Astrocyte of the spinal cord (primary cell): ENCODE measurements at regions not wholly inside any gene's neighbourhood (a gene's known extent, or its start where the extent isn't known, plus 50 kb on each side); places are given as distances from the start of the nearest gene placed in this dataset.
"Not testable (repeated sequence)": the region's sequence is repeated elsewhere in the genome, so short reads cannot be mapped to it uniquely, and the experiment has no call there.

Source experiments
- DNase-seq: peaks from one replicate; pipeline ENCODE4 v3.0.0; 2011; ENCODE audit warnings: low read depth, low spot score
- H3K4me3 ChIP-seq: 2 replicates; pipeline ENCODE4 v1.5.1; 2011; ENCODE audit warnings: low read depth, mild to moderate bottlenecking, low read length, moderate library complexity
- in situ Hi-C: cut with HindIII; loops from 2 replicates; pipeline ENCODE4 v1.10.0; 2017; ENCODE audit warnings: low sequenced_read_pairs
- TF ChIP-seq, protein P1 (sequence below): IDR thresholded peaks from 2 replicates; pipeline ENCODE4 v1.5.1; 2012; ENCODE audit warnings: low read depth, mild to moderate bottlenecking, low read length, inconsistent platforms

DNA sequence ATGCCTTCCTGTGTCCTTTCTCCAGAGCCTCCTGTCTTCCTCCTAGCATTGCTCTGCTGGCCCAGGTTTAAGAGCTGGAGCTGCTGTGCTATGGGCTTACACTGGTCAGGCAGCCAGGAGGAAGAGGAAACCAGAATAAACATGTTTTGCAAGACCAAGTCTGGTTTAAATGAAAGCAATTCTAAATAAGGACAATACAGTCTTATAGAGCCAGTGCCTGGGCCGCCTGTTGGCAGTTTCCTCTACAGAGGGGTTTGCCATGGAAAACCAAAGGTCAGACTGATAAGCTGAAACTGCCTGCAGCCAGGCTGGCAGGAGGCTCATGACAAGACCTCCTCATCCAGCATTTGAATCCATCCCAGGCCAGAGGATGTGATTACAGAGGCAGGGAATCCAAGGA, 92.9 kb upstream of the FGGY start:
- DNase-seq = no peak
- H3K4me3 ChIP-seq = no peak overlapping the region
- TF ChIP-seq, protein P1, sequence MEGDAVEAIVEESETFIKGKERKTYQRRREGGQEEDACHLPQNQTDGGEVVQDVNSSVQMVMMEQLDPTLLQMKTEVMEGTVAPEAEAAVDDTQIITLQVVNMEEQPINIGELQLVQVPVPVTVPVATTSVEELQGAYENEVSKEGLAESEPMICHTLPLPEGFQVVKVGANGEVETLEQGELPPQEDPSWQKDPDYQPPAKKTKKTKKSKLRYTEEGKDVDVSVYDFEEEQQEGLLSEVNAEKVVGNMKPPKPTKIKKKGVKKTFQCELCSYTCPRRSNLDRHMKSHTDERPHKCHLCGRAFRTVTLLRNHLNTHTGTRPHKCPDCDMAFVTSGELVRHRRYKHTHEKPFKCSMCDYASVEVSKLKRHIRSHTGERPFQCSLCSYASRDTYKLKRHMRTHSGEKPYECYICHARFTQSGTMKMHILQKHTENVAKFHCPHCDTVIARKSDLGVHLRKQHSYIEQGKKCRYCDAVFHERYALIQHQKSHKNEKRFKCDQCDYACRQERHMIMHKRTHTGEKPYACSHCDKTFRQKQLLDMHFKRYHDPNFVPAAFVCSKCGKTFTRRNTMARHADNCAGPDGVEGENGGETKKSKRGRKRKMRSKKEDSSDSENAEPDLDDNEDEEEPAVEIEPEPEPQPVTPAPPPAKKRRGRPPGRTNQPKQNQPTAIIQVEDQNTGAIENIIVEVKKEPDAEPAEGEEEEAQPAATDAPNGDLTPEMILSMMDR = no peak
- in situ Hi-C loops = no loop called here

DNA sequence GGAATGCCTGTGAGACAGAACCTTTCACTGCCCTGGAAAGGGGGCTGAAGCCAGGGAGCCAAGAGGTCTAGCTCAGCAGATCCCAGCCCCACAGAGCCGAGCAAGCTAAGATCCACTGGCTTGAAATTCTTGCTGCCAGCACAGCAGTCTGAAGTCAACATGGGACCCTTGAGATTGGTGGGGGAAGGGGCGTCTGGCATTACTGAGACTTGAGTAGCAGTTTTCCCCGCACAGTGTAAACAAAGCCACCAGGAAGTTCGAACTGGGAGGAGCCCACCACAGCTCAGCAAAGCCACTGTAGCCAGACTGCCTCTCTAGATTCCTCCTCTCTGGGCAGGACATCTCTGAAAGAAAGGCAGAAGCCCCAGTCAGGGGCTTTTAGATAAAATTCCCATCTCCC, 90.3 kb upstream of the FGGY start:
- H3K4me3 ChIP-seq, DNase-seq, in situ Hi-C loops: not testable (repeated sequence)

DNA sequence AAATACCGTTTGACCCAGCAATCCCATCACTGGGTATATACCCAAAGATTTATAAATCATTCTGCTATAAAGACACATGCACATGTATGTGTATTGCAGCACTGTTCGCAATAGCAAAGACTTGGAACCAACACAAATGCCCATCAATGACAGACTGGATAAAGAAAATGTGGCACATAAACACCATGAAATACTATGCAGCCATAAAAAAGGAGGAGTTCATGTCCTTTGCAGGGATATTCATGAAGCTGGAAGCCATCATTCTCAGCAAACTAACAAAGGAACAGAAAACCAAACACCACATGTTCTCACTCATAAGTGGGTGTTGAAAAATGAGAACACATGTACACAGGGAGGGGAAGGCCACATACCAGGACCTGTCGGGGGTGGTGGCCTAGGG, 86.5 kb upstream of the FGGY start:
- in situ Hi-C loops, H3K4me3 ChIP-seq, DNase-seq: not testable (repeated sequence)

DNA sequence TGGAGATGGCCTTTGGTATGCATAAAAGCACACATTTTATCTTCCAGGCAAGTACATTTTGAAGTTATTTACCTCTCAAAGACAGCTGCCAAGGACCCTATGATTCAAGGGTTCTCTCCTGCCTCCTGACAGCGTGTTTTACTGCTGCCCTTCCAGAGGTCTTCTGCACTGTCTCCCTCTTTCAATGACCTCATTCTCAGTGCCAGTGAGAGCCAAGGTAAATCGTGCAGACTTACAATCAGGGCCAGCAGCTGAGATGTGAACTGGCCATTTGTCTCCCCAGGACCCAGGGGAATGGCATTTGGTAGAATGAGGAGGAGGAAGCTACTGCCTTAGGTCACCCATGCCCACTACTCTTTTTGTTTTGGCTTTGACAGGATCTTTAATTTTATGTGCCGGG, 84.2 kb upstream of the FGGY start:
- no peak overlapping the region for H3K4me3 ChIP-seq
- in situ Hi-C loops = no loop called here
- TF ChIP-seq, protein P1 = no peak
- DNase-seq = no peak

DNA sequence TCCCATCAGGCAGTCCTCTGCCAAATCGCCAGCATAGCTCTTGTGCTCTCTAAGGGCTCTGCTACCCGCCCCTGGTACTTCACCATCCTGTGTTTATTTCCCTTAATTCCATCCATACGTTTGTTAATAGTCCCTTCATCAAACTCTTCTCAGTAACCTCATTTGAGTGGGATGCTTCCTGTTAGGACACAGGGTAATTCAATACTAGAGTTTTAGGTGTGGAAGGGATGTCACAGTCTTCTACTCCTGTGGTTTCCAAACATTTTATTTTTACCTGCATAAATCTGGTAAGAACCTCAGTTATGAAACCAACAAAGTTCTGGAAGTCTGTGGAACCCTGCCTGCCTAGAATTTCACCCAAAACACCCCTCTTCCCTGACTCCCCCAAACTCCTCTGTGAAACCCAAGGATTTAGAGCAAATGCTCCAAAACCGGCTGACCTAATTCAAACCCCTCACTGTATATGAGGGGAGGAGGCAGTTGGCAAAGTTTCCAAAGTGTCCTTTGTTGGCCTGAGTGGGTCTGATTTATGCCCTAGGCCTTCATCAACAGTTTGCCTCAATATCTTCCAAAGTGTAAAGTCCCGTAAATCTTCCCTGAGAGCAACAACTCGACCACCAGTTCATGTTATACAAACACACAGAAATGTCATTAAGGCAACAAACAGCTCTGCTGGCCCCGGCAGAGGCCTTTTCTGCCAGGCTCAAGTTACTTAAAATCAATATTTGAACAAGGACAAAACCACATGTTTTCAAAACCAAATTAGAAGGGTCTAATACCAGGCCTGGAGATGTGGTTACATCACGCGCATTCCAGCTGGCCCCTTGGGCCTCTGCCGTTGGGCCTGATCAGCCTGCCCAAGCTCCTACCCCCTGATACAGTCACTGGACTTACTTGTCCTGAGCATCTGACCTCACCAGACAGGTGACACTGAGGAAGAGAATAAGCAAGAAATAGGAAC, 82.4 kb upstream of the FGGY start:
- no peak overlapping the region for H3K4me3 ChIP-seq
- TF ChIP-seq, protein P1 = no peak
- in situ Hi-C loops = no loop called here
- peak; percentile 86 for DNase-seq

DNA sequence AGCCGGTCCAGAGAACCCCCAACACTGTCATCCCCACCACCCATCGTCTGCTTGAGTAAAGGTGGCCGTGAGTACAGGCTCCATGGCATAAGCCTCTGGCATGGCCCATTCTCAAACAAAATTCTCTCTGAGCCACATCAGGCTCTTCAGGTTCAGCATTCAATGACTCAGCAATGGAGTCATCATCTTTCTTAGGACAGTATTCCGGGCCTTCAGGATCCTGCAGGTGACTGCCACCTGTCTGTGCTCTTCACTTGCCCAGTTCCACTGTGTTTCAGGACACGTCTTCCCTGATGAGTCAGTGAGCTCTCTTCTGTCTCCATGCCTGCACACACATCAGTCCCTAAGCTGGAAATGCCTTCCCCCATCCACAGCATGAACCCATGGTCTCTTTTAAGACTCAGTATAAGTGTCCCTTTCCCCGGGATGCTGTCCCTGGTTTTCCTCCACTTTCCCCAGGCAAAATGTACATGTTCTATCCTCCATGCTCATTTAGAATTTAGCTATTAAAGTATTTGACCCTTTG, 81.1 kb upstream of the FGGY start:
- no peak overlapping the region for H3K4me3 ChIP-seq
- TF ChIP-seq, protein P1 = no peak
- no peak for DNase-seq
- in situ Hi-C loops = no loop called here

DNA sequence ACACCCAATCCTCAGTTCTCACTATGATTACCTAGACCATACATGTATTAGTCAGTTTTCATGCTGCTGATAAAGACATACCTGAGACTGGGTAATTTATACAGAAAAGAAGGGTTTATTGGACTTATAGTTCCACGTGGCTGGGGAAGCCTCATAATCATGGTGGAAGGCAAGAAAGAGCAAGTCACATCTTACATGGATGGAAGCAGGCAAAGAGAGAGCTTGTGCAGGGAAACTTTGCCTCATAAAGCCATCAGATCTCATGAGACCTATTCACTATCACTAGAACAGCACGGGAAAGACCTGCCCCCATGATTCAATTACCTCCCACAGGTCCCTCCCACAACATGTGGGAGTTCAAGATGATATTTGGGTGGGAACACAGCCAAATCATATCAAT, 79.5 kb upstream of the FGGY start:
- H3K4me3 ChIP-seq, in situ Hi-C loops, DNase-seq: not testable (repeated sequence)

DNA sequence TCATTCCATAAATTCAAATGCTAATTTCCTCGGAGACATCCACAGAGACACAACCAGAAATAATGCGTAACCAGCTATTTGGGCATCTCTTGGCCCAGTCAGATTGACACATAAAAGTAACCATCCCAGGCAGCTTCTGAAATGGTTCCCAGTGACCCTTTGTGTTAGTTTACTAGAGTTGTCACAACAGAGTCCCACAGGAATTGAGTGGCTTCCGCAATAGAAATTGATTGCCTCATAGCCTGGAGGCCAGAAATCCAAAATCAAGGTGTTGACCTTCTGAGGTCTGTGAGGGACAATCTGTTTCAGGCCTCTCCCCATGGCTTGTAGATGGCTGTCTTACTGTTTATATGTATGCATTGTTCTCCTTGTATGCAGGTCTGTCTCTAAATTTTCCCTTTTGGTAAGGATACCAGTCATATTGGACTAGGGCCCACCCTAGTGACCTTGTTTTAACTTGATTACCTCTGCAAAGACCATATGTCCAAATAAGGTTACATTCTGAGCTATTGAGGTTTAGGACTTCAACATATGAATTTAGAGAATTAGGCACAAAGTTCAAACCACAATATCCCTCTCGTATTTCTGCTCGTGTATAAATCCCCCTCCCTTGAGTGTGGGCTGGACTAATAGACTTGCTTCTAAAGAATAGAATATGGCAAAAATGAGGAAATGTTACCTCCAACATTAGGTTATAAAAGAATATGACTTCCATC, 78.2 kb upstream of the FGGY start:
- TF ChIP-seq, protein P1 = no peak
- in situ Hi-C loops = no loop called here
- no peak overlapping the region for H3K4me3 ChIP-seq
- DNase-seq = peak; percentile 26
